ENCODE measurements at regions not wholly inside any gene's neighbourhood (a gene's known extent, or its start where the extent isn't known, plus 50 kb on each side); places are given as distances from the start of the nearest gene placed in this dataset.
"Not testable (repeated sequence)": the region's sequence is repeated elsewhere in the genome, so short reads cannot be mapped to it uniquely, and the experiment has no call there.

- no peak for DNase-seq (ENCODE audit: low read depth, low spot score)
- dilution Hi-C loops (cut with MboI; ENCODE audit: extremely low pct_ligation_motif_present, low sequenced_read_pairs): no loop called here
- no peaks in the 10 kb centered on the region for H3K27me3 ChIP-seq (ENCODE audit: control insufficient read depth, extremely low read depth, insufficient read depth, low read length)
- no peak overlapping the region for H3K27ac ChIP-seq (ENCODE audit: control insufficient read depth, insufficient read depth, low read length)
- no peak for TF ChIP-seq EZH2 (IDR thresholded peaks at IDR 0.05; ENCODE audit: low read length)
- TF ChIP-seq, protein P1, sequence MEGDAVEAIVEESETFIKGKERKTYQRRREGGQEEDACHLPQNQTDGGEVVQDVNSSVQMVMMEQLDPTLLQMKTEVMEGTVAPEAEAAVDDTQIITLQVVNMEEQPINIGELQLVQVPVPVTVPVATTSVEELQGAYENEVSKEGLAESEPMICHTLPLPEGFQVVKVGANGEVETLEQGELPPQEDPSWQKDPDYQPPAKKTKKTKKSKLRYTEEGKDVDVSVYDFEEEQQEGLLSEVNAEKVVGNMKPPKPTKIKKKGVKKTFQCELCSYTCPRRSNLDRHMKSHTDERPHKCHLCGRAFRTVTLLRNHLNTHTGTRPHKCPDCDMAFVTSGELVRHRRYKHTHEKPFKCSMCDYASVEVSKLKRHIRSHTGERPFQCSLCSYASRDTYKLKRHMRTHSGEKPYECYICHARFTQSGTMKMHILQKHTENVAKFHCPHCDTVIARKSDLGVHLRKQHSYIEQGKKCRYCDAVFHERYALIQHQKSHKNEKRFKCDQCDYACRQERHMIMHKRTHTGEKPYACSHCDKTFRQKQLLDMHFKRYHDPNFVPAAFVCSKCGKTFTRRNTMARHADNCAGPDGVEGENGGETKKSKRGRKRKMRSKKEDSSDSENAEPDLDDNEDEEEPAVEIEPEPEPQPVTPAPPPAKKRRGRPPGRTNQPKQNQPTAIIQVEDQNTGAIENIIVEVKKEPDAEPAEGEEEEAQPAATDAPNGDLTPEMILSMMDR (optimal IDR thresholded peaks at IDR 0.05 in 1 of 3, IDR thresholded peaks at IDR 0.05 in 1 of 3, conservative IDR thresholded peaks at IDR 0.05 in 1 of 3; ENCODE audit: extremely low read depth in 1 of 3, insufficient read depth in 2 of 3, low read length in 3 of 3): no peak
- no peak for FAIRE-seq
- H3K36me3 ChIP-seq (ENCODE audit: control insufficient read depth in 2 of 2, extremely low read depth in 1 of 2, insufficient read depth in 2 of 2, low read length in 2 of 2): no peaks in the 10 kb centered on the region
- no peak overlapping the region for H2AFZ ChIP-seq (ENCODE audit: control insufficient read depth, low read length)
- H3K79me2 ChIP-seq (ENCODE audit: control insufficient read depth, insufficient read depth, low read length): no peaks in the 10 kb centered on the region
- H3K9ac ChIP-seq (ENCODE audit: control insufficient read depth, extremely low read depth, insufficient read depth, low read length): no peak overlapping the region
- H3K9me1 ChIP-seq (ENCODE audit: control insufficient read depth, extremely low read depth, insufficient read depth, low read length): no peaks in the 10 kb centered on the region
- no peaks in the 10 kb centered on the region for H4K20me1 ChIP-seq (ENCODE audit: control insufficient read depth, extremely low read depth, insufficient read depth, low read length)
- peaks cover under 1% of the 10 kb centered on the region for H3K4me1 ChIP-seq (ENCODE audit: control insufficient read depth, extremely low read depth, insufficient read depth, low read length)
- no peak overlapping the region for H3K4me3 ChIP-seq (ENCODE audit: control insufficient read depth in 2 of 3, extremely low read depth in 1 of 3, insufficient read depth in 2 of 3, low read depth in 1 of 3, low read length in 3 of 3)
- H3K9me3 ChIP-seq (ENCODE audit: control insufficient read depth, low read depth, low read length): no peaks in the 10 kb centered on the region
- H3K4me2 ChIP-seq (ENCODE audit: control insufficient read depth, extremely low read depth, insufficient read depth, low read depth, low read length): no peak overlapping the region
Measured at GRCh38 chr4:16413814-16414555, 187.7 kb upstream of the TAPT1 start.

GRCh38 chr4:16411501-16412085, 185.3 kb upstream of the TAPT1 start:
- dilution Hi-C loops (cut with MboI; ENCODE audit: extremely low pct_ligation_motif_present, low sequenced_read_pairs): no loop called here
- Histone ChIP-seq H4K20me1 (ENCODE audit: control insufficient read depth, extremely low read depth, insufficient read depth, low read length) (no peaks in the 10 kb centered on the region), H3K27ac (ENCODE audit: control insufficient read depth, insufficient read depth, low read length) (no peak overlapping the region), H2AFZ (ENCODE audit: control insufficient read depth, low read length) (no peak overlapping the region), H3K4me1 (ENCODE audit: control insufficient read depth, extremely low read depth, insufficient read depth, low read length) (no peaks in the 10 kb centered on the region), H3K79me2 (ENCODE audit: control insufficient read depth, insufficient read depth, low read length) (no peaks in the 10 kb centered on the region), H3K27me3 (ENCODE audit: control insufficient read depth, extremely low read depth, insufficient read depth, low read length) (no peaks in the 10 kb centered on the region), H3K4me2 (ENCODE audit: control insufficient read depth, extremely low read depth, insufficient read depth, low read depth, low read length) (no peak overlapping the region), H3K4me3 (ENCODE audit: control insufficient read depth in 2 of 3, extremely low read depth in 1 of 3, insufficient read depth in 2 of 3, low read depth in 1 of 3, low read length in 3 of 3) (no peak overlapping the region), H3K9me1 (ENCODE audit: control insufficient read depth, extremely low read depth, insufficient read depth, low read length) (no peaks in the 10 kb centered on the region), H3K36me3 (ENCODE audit: control insufficient read depth in 2 of 2, extremely low read depth in 1 of 2, insufficient read depth in 2 of 2, low read length in 2 of 2) (no peaks in the 10 kb centered on the region), H3K9ac (ENCODE audit: control insufficient read depth, extremely low read depth, insufficient read depth, low read length) (no peak overlapping the region), H3K9me3 (ENCODE audit: control insufficient read depth, low read depth, low read length) (no peaks in the 10 kb centered on the region)
- no peak for FAIRE-seq
- TF ChIP-seq, protein P1 (optimal IDR thresholded peaks at IDR 0.05 in 1 of 3, IDR thresholded peaks at IDR 0.05 in 1 of 3, conservative IDR thresholded peaks at IDR 0.05 in 1 of 3; ENCODE audit: extremely low read depth in 1 of 3, insufficient read depth in 2 of 3, low read length in 3 of 3): no peak
- no peak for TF ChIP-seq EZH2 (IDR thresholded peaks at IDR 0.05; ENCODE audit: low read length)
- no peak for DNase-seq (ENCODE audit: low read depth, low spot score)

DNA sequence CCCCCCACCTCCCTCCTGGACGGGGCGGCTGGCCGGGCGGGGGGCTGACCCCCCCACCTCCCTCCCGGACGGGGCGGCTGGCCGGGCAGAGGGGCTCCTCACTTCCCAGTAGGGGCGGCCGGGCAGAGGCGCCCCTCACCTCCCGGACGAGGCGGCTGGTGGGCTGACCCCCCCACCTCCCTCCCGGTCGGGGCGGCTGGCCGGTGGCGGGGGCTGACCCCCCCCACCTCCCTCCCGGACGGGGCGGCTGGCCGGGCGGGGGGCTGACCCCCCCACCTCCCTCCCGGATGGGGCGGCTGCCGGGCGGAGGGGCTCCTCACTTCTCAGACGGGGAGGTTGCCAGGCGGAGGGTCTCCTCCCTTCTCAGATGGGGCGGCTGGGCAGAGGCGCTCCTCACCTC, 166.9 kb upstream of the TAPT1 start:
- H3K9me1 ChIP-seq (ENCODE audit: control insufficient read depth, extremely low read depth, insufficient read depth, low read length); DNase-seq (ENCODE audit: low read depth, low spot score); H3K79me2 ChIP-seq (ENCODE audit: control insufficient read depth, insufficient read depth, low read length); H3K9me3 ChIP-seq (ENCODE audit: control insufficient read depth, low read depth, low read length); dilution Hi-C loops (cut with MboI; ENCODE audit: extremely low pct_ligation_motif_present, low sequenced_read_pairs); H3K4me3 ChIP-seq (ENCODE audit: control insufficient read depth in 2 of 3, extremely low read depth in 1 of 3, insufficient read depth in 2 of 3, low read depth in 1 of 3, low read length in 3 of 3); FAIRE-seq; H3K27me3 ChIP-seq (ENCODE audit: control insufficient read depth, extremely low read depth, insufficient read depth, low read length); H3K9ac ChIP-seq (ENCODE audit: control insufficient read depth, extremely low read depth, insufficient read depth, low read length); H2AFZ ChIP-seq (ENCODE audit: control insufficient read depth, low read length); H4K20me1 ChIP-seq (ENCODE audit: control insufficient read depth, extremely low read depth, insufficient read depth, low read length); H3K4me1 ChIP-seq (ENCODE audit: control insufficient read depth, extremely low read depth, insufficient read depth, low read length); H3K27ac ChIP-seq (ENCODE audit: control insufficient read depth, insufficient read depth, low read length); H3K4me2 ChIP-seq (ENCODE audit: control insufficient read depth, extremely low read depth, insufficient read depth, low read depth, low read length); H3K36me3 ChIP-seq (ENCODE audit: control insufficient read depth in 2 of 2, extremely low read depth in 1 of 2, insufficient read depth in 2 of 2, low read length in 2 of 2): not testable (repeated sequence)
